GM18907 (cell line): ENCODE measurements at regions not wholly inside any gene's neighbourhood (a gene's known extent, or its start where the extent isn't known, plus 50 kb on each side); places are given as distances from the start of the nearest gene placed in this dataset.

ENCODE experiments used
- ATAC-seq: cut with Tn5 transposase; IDR thresholded peaks from one replicate; pipeline ENCODE4 v1.9.1; 2021; ENCODE audit warnings: mild to moderate bottlenecking, moderate library complexity; ENCODE audit not compliant: unreplicated experiment

DNA sequence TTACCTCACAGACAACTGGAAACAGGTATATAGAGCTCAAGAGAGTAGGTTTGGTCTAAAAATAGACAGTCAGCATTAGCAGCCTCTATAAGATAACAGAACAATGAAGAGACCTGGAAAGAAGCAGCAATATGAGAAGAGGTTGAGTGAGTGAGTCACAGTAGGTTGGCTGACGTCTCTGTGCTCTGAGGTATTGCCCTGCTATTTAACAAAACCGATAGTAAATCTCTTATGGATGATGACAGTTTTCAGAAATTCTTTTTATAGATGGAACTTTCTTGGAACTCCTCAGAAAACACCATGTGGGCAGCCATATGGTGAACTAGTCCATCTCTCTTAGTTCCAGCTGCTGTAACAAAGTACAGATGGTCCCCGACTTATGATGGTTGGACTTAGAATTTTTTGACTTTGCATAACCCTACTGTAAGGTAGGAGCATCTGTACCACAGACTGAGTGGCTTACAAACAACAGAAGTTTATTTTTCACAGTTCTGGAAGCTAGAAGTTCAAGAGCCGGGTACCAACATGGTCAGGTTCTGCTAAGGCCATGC lies 123.5 kb downstream of the MBD2 start:
- no peak for ATAC-seq

DNA sequence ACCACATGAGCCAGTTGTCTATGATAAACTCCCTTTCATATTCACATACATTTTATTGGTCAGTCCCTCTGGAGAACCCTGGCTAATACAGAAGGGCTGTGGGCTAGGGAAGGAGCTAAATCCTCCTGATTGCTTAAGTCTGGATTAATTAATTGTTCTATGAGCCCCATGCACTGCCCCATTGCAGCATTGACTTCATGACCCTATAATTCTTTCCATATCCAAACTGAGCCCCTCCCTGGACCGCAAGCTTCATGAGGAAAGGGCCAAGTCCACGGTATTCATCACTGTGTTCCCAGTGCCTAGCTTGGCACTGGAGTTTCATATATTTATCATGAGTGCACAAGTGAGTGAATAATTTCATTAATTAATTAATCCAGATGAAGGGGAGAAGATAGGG lies 124.0 kb downstream of the MBD2 start:
- no peak for ATAC-seq

DNA sequence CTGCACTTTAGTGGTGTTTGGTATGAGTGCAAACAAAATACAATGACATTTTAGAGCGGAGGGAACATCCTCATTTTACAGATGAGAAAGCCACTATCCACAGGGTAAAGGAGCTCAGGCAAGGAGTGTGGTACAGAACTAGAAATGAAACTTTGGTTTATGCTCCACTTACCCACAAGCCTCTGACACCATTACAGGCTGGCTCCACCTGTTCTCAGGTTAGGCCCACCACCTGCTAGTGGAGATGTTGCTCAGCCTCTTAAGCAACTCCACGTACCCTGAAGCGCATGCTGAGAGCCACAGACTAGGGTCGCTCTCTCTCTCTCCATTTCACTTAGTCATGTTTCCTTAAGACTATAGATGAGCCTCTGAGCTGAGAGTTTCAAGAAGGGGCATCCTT lies 130.0 kb downstream of the MBD2 start:
- peak; percentile 76 for ATAC-seq

DNA sequence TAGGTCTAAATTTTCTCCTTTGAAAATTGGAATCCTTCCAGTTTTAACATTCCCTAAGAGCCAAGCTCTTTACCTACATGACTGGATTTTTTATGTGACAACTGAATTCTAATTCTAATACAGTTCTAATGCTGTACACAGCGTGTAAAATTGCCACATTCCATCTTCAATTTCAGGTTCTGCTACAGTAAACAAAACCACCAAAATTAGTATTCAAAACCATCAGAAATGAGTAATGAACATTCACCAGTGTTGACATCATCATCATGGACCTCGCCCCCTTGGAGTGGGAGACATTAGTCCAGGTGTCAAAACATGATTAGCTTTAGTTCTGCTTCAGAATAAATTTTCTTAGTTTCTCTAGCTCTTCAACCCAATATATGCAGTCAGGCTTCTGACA lies 133.6 kb downstream of the MBD2 start:
- no peak for ATAC-seq

DNA sequence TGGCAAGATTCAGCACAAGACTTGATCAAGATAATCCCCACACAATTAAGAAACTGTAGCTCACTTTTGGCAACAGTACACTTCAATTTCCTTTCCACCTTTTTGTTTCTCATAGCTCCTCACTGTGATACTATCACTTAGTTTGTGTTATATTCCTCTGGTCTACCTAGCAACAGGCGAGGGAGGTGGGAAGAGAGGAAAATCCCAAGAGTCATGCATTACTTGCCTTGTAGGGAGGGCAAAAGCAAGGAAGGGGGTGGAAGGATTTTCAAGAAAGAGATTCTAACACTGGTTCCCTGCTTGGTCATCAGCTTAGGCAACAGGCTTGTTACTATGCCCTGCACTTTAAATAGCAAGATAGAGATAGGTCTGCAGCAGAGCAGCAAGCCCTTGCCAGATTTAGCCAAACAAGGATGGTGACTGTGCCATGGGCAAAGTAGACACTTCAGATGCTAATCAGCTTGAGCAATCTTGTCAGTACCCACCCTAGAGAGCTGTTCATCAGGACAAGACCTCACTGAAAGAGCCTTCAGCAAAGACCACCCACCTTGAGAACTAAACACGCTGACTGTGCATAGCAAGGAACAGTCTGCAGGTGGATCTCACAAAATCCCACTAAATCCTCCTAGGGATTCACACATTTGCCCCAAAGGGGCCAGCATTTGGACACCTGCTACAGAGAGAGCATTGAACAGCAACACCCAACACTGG lies 134.6 kb downstream of the MBD2 start:
- ATAC-seq = no peak

DNA sequence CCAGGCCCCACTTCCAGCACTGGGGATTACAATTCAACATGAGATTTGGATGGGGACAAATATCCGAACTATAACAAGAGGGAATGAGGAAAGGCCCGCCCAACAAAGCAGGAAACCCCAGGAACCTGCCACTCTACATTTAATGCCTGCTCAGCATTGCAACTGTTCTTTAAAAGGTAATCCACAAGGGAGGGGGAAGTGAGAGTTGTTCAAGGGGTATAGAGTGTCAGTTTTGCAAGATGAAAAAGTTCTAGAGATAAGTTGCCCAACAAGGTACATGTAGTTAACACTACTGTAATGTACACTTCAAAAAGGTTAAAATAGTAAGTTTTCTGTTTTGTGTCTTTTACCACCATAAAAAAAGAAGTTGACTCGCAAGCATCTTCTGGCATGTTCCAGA lies 137.6 kb downstream of the MBD2 start:
- ATAC-seq = peak; percentile 45

DNA sequence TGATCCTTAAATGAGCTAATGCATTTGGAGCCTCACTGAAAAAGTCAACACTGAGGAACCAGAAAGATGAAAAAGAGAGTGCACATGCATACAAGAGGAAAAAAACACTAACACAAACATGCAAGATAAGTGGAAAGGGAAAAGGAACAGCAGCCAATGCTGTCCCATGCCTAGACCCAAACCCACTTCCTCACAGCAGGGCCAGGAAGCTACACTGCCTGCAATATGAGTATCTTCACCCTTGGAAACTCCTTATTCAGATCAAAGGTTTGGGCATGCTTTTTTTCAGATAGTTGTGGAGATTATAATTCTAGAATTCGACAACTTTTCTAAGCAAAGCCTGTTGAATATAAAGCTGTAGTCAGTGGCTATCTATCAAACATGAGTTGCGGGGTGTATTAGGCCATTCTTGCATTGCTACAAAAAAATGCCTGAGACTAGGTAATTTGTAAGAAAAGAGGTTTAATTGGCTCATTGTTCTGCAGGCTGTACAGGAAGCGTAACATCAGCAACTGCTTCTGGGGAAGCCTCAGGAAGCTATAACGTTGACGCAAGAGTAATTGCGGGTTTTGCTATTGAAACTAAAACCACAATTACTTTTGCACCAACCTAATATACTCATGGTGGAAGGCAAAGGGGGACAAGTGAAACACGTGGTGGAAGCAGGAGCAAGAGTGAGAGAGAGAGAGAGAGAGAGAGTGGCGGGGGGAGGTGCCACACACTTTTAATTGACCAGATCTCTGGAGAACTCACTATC lies 138.2 kb downstream of the MBD2 start:
- ATAC-seq = peak; percentile 88

DNA sequence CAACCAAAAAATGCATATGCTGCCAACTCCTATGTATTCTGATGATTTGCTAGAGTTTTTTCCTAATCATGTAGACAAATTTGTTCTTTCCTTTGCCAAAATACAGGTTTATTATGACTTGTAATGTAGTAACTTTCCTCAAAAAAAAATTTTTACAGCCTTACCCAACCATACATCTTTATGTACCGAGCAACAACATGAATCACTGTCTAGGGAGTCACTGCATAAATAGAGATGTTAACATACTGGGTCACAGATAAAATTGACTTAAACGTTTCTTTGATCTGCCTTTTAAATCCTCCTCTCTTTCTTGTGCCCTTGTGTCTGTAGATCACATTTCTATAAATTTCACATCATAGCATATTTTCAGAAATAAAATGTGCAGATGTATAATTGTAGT lies 143.6 kb downstream of the MBD2 start:
- no peak for ATAC-seq

DNA sequence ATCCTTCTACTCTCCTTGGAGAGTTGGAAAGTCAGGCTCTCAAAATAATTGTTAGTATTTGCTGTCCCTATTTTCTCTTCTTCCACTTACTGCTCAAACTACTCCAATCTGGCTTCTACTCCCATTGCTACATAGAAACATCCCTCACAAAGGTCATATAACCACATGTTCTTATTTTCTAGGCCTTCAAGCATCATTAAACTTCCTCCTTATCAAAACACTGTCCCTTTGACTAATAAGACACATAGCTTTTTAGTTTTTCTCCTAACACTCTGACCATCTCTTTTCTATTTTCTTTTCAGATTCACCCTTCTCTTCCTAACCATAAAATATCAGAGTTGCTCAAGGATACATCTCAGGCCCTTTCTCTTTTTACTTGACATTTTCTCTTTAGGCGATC lies 148.3 kb downstream of the MBD2 start:
- no peak for ATAC-seq

DNA sequence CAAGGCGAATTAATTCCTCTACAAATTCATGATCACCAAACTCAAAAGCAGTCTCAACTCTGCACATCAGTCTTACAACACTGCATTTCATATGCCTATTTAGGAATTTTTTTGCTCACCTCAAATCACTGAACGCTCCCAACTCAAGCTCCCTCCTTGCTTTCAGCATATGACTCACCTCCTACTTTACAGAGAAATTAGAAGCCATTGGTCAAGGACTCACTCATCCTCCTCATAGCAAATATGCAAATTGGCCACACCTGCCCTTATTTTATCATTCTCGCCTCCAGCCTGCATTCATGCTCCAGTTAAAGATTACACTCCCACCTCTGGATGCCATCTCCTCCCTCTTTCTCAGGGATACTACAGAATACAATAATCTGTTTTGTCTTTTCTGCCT lies 148.8 kb downstream of the MBD2 start:
- no peak for ATAC-seq

DNA sequence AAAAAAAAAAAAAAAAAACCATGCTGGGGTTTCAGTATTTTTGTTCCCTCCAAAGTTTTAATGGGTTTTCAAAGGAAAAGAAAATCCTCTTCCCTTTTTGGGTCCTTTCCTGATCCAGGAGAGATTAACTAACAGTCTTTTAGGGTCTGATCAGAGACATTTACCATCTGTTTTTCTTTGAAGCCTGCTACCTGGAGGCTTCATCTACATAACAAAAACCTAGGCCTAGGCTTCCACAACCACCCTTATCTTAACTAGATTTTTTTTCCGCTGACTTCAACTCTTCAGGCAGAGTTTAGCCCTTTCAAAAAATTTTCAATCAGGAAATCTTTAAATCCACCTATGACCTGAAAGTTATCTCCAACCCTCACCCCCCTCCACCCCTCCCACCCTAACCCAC lies 154.7 kb downstream of the MBD2 start:
- no peak for ATAC-seq

DNA sequence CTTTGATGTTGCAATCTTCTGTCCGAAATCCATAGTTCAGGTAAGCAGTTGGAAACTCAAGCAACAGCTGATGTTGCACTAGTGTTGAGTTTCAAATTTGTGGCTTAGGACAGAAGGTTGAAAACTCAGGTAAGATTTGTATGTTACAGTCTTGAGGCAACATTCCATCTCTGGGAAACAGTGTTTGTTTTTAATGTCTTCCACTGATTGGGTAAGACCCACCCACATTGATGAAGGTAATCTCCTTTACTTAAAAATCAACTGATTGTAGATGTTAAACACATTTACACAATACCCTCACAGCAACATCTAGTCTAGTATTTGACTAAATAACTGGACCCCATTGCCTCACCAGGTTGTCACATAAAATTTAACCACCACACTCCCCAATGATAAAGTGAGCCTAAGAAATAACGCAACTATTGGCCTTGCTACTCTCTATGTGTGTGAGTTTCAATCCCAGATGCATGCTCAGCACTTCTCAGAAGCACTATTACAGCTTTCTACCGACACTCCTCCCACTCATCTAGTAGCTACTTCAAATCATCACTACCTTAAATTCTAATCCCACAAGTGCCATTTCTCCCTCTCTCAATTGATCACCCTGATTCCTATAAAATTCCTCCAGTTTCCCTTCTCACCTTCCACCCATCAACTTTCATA lies 164.0 kb downstream of the MBD2 start:
- ATAC-seq = no peak

DNA sequence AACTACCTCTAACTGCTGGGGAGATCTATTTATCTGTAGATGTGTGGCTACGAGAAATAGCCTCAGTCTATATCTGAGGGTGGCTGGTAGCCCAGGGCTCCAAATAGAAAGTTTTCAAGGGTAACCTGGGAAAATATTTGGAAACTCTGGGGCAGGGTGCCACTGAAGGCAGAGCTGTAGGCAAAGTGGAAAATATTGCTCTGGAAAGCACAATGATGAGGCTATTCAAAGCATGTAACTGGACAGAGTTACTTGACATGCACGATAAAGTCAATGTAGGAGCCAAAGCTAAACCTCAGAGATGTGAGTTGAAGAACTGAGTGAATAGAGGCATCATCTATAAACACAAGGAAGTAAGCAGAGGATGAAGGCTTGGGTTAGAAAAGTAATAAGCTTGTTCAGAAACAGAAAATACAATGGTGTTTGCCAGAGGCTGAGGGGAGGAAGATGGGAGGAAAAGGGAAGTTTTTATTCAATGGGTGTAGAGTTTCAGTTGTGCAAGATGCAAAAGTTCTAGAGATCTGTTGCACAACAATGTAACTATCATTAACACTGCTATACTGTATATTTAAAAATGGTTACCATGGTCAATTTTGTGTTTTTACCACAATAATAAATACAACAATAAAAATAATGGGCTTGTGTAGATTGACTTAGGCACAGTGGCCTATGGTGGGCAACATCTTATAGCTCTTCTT lies 171.6 kb downstream of the MBD2 start:
- ATAC-seq = no peak

DNA sequence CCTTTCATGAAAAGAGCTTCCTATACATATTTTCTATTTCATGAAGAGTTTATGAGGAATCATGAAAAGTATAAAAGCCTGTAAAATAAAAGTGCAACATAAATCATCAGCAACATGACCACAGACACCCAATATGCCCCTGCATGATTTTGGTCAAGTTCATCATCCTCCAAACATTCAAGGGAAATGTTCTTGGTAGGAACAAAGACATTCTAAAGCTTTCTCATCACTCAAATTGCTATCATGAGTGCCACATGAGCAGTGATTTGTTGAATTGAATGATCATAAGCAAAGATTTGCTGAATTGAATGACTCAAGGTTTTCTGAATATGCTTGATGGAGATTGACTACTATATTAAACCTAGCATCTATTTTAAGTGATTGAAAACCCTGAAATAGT lies 172.2 kb downstream of the MBD2 start:
- no peak for ATAC-seq

DNA sequence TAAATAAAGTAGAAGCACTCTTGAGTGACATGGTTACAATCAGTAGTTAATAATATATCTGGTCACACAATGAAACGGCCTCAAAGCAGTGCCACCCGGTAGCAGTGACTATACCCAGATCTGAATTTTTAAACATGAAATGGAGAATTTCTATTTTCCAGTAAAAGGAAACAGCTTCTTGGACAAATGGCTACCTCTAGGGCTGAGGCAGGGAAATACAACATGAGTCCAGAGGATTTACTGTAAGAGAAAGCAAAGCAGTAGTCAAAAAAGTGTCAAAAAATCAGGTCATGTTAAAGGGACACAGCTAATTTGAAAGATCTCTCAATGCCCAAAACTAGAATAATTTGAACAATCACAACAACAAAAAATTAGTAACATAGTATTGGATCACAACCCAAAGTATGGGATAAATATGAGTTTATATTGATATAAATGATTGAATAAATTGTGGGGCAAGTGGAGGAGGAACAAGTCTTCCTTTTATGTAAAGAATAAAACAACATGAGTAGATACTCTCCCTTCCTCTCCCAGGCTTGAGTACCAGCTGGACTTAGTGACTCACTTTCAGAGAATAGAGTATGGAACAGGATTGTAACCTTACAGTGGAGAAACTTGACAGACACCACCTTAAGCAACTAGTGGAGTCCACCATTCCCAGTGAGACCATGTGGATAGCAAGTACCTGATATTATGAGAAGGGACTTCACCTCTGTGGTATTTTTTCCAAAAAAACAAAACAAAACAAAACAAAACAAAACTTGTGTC lies 180.8 kb downstream of the MBD2 start:
- ATAC-seq = no peak

DNA sequence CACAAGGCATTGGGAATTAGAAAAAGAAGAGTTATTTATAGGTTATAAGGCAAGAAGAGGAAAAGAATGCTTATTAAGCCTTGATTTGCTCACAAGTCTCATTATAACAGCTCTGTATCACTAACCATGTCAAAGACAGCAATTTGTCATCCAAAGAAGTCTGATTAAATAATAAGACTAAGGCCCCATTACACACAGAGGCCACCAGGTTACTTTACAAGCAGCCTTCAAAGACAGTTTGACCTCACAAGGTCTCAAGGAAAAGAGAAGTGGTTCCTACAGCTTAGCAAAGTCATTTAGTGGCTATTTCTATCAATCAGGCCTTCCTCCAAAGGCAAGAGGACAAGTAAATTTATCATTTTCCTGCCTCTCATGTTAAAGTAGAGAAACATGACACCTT lies 188.5 kb downstream of the MBD2 start:
- no peak for ATAC-seq

DNA sequence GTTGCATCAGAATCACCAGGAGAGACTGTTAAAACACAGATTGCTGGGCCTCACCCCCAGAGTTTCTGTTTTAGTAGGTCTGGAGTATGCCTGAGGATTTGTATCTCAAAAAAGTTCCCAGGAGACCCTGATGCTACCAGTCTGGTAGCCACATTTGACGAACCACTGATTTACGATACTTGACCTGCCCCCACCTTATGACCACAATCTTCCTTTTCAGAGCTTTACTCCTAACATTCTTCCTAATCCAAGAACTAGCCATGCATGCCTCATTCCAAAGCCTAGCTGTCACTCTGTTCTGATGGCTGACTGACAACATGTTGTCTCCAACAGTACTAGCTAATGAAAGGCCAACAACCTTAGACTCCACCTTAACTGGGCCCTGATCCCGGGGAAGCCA lies 191.4 kb downstream of the MBD2 start:
- no peak for ATAC-seq

DNA sequence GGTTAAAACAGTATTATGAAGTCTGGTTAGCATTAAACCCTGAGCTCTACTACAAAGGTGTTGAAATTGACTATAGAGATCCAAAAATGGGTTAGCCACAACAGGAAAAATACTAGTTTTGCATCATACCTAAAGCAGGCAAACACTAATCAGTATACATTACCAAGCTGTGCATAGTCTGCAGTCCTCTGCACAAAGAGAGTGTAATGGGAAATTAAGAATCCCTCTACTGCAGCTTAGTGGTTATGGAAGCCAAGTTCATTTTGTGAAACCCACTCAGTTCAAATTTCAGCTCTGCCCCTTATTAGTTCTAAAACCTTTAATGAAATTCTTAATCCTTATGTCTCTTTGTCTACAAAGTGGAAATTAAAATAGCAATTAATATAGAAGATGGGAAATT lies 192.1 kb downstream of the MBD2 start:
- ATAC-seq = no peak

DNA sequence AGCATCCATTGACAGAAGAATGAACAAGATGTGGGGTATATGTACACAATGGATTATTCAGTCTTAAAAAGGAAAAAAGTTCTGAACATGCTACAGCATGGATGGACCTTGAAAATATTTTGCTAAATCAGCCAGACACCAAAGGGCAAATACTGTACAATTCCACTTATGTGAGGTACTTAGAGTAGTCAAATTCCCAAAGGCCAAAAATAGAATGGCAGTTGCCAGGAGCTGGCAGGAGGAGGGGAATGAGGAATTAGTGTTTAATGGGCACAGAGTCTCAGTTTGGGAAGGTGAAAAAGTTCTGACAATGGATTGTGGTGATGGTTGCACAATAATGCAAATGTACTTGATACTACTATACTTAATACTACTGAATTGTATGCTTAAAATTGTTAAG lies 193.2 kb downstream of the MBD2 start:
- ATAC-seq = no peak

DNA sequence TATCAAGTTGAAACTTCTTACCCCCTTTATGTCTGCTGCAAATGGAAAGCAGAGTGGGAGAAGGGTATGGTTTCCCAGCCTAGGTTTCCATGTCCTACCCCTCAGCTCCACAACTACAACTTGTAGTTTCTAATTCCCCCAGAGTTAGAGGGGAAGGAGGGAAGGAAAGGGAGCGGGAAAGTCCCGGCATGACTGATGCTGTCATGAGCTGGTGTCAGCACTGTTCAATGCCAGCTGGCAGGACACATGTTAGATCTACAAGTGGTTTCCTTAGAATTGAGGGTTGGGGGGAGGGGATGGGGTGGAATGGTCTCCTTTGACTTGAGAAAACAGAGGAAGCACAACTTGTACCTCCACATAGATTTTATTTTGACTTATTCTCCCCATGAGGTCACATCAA lies 194.0 kb downstream of the MBD2 start:
- ATAC-seq = no peak

DNA sequence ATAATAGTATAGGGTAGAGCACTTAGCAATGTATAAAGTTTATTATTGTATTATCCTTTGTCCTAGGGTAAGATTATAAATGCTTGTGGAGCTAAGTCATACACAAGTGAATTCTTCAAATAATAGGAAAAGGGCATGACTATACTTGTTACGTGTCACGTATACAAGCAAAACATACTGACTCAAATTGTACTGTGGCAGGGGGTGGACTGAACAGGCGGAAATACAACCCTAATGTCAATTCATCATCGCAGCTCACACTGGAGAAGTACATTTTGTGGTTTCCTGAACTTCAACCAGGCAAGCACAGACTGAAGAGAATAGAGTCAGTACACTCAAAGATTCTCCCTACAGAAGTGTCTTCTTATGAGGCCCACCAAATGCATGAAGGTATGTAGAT lies 201.0 kb downstream of the MBD2 start:
- ATAC-seq = no peak
